Left renal pelvis (tissue), 4 donors: ENCODE measurements at regions not wholly inside any gene's neighbourhood (a gene's known extent, or its start where the extent isn't known, plus 50 kb on each side); places are given as distances from the start of the nearest gene placed in this dataset.

Experiments used
- DNase-seq, 4 donors: peaks; one replicate each; pipeline ENCODE4 v3.0.0-alpha.2; 2013; ENCODE audit warnings: low read depth in 4 of 4, low spot score in 3 of 4

- no peak for DNase-seq
These were observed 60.0 kb downstream of the ING1 start for GRCh38 chr13:110773480-110773879.

DNA sequence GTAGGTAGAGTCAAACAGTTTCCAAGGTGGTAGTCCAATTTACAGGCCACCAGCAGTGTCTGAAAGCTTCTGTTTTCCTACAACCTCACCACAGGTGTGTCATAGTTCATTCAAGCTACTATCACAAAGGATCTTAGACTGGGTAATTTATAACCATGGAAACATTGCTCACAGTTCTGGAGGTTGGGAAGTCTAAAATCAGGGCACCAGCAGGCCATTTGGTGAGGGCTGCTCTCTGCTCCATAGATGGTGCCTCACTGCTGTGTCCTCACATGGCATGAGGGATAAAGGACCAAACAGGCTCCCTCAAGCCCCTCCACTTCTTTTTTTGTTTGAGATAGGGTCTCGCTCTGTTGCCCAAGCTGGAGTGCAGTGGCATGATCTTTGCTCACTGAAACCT is 60.6 kb downstream of the ING1 start:
- no peak for DNase-seq

GRCh38 chr13:110774490-110774889 is 61.0 kb downstream of the ING1 start:
- no peak for DNase-seq

GRCh38 chr13:110775576-110775975 is 62.1 kb downstream of the ING1 start:
- no peak for DNase-seq

DNA sequence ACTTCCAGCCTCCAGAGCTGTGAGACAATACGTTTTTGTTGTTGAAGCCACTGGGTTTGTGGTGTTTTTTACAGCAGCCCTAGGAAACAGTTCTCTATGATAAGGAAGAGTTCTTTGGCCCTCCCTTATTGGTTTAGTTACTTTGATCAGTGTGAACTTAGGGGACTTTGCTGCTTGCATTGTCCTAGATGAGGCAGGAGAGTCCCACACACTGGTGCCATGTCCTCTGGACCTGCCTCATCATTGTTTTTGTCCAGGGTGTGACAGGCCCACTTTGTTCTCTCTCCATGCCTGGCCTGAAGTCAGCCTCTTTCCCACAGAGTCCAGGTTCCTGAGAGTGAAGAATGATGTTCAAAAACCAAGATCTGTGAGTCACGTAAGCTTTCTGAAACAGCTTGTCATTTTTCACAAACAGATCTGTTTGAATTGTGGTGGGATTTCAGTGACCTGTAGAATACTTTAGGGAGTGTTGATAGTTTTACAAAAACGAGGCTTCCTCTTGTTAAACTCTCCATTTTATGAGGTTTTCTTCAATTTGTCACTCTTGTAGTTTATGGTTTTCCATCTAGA is 63.8 kb downstream of the ING1 start:
- no peak for DNase-seq

DNA sequence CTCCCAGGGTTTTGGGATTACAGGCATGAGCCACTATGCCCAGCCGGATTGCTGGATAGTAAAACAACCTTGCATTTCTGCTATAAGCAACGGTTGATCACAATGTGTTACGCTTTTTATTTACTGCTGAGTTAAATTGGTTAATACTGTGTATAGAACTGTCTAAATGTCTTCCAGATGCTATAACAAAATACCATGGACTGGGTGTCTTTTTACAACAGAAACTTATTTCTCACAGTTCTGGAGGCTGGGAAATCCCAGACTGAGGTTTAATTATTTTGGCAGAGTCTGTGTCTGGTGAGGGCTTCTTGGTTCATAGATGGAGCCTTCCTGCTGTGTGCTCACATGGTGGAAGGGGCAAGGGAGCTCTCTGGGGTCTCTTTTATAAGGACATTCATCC is 65.5 kb downstream of the ING1 start:
- DNase-seq, result no peak

- no peak for DNase-seq
These were observed 66.9 kb downstream of the ING1 start for GRCh38 chr13:110780422-110780821.

DNA sequence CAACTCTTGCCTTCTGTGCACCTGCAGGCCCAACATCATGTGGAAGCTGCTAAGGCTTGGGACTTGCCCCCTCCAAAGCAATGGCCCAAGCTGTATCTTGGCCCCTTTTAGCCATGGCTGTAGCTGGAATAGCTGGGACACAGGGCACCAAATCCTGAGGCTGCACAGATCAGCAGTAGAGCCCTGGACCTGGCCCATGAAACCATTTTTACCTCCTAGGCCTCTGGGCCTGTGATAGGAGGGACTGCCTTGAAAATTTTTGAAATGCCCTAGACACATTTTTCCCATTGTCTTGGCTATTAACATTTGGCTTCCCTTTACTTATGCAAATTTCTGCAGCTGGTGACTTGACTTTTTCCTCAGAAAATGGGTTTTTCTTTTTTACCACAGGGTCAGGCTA is 68.7 kb downstream of the ING1 start:
- no peak for DNase-seq

DNA sequence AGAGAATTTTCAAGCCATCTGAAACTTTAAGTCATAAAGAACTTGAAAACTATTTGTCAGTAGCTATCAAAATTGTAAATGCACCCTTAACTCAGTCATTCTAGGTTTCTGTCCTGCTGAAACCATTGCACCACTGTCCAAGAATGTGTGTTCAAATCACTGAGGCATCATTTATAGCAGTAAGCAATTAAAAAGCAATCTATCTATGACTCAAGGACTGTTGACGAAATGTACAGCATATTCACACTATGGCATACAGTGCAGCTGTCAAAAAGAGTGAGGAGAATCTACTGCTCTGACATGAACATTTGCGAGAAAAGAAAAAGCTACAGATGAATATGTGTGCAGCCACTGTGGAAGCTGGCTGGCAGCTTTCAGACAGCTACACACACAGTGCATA is 71.2 kb downstream of the ING1 start:
- DNase-seq, result no peak

DNA sequence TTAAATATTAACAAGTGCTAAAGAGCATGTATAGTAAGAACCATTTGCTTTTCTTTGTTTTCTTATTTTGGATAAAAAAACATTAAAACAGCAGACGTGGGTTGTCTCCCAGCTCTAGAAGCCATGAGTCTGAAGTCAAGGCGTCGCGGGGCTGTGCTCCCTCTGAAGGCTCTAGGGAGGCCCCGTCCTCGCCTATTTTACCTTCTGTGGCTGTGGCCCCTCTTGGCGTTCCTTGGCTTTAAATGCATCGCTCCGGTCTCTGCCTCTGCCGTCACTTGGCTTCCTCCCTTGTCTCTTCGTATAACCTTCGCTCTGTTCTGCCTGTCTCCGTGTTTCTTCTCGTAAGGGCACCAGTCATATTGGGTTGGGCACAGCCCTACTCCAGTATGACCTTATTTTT is 75.3 kb downstream of the ING1 start:
- DNase-seq, result no peak

GRCh38 chr13:110789871-110790270 is 76.4 kb downstream of the ING1 start:
- no peak for DNase-seq

DNA sequence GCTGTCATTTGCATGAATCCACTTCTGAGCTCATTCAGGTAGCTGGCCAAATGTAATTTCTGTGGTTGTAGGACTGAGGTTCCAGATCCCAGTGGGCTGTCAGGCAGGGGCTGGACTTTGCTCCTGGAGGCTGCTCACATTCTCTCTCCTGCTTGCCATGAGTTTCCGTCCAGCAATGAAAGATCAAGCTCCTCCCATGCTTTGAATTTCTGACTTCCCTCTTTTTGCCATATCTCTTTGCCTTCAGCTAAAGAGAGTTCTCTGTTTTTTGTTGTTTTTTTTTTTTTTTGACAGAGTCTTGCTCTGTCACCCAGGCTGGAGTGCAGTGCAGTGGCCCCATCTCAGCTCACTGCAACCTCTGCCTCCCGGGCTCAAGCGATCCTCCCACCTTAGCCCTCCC is 76.9 kb downstream of the ING1 start:
- DNase-seq, result no peak

DNA sequence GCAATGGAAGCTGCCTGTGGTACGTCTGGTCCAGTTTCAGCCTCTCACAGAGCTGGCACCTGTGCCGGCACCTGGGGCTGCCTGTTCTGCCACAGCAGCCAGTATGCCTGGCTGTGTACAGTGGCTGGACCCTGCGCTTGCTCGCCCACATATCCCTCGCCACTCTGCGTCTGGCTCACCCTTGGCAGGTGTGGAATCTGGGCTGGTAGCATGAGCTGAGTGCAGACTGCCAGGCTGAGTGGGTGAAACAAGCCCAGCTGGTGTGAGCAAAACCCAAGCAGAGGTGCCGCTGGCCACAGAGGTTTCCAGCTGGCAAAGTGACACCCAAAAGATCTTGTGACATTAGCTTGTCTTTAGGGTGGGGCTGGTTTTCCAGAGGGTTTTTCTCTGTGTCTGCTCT is 80.7 kb downstream of the ING1 start:
- no peak for DNase-seq

GRCh38 chr13:110797230-110797877 is 83.9 kb downstream of the ING1 start:
- DNase-seq, result no peak

DNA sequence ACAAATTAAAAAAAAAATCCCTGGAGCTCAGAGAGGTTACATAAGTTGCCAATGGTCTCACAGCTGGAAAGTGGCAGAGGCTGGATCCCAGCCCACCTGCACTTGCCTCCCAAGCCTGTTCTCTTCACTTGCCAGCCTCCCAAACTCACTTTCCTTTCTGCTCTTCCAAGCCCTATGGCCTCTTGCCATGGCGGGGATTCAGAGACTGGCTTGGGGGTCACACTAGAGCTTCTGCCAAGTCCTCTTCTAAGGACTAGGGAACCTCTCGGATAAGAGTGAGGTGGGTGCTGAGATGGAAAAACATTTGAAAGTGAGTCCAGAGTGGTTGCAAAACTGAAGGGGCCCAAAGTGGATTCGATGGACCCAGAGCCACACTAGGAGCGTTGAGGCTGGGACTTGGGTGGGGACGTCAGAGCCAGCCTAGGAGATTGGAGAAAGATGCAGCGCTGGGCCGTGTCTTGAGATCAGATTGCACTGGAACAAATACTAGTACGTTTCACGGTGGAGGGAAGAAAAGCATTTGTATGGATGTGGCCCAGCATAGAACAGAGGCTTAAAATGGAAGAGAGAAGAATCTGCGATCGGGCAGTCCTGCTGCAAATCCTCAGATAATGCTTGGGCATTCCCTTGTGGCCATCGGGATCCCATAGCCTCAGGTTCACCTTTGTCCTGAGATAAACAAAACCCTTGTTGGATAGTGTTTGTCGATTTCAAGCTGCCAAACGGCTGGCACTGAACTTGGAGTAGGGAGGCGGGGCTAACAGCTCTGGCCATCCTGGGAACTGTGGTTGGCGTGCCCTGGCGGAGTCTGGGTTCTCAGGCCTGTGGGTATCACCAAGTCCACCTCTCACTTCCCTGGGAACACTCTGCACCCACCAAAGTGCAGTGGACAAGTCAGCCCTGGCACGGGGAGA is 84.8 kb downstream of the ING1 start:
- no peak for DNase-seq

DNA sequence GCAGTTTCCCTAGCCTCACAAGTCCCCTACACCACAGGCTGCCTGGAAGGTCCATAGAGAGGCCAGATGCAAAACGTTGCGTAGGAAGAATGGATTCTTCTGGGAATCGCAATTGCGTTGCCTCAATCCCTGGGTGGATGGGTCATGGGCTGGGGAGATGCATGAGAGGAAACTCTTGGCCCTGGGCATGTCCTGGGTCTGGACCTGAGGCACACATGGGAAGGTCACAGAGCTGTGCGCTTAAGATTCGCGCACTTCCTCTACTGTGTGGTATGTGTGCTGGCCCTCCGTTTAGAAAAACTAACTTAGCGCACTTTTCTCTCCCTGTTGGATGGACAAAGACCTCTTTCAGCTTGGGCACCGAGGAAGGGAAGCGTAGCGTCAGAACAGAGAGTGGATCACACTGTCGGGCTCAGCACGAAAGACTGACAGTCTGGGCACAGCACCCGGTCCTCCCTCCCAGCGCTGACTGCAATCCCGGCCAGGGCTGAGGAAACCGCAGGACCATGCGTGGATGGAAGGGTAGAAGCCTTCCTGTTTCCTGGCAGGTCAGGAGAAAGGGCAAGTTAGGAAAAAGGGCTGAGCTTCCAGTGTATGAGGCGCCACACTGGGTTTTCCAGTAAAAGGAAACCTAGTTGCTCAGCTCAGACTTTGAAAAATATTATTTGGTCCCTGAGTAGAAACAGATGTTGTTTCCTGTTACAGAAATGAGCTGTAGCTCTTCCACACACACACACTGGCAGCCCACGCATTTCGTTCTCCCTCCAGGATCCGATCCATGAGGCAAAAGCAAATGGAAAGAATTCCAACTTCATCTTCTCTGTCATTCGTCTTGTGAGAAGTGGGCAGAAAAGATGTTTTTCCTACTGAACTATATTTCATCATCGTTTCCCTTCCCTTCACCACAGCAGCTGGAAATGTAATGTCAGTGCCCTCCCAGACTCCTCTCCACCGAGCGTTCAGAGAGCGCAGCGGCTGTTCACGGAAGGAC is 86.0 kb downstream of the ING1 start:
- peak in 2 of 4 donors; percentile 45 to 47 for DNase-seq

GRCh38 chr13:110801044-110801443 is 87.5 kb downstream of the ING1 start:
- DNase-seq, result no peak

GRCh38 chr13:110802260-110802659 is 88.8 kb downstream of the ING1 start:
- DNase-seq, result no peak

DNA sequence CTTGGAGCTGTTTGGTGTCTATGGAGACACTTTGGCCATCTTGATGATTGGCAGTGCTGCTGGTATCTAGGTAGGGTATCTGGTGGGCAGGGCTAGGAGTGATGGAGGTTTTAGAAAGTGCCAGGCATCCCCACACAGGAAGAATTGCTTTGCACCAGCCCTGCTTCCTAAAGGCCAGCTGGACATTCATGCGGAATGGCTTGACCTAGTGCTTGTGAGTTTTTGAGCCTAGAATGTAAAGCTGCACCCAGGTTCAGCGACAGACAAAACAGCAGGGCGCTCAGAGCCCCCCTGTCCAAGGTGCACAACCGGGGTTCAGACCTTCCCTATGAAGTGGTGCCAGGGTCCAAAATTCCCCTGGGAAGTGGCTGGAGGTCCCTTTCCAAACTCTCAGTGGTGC is 93.1 kb downstream of the ING1 start:
- no peak for DNase-seq

DNA sequence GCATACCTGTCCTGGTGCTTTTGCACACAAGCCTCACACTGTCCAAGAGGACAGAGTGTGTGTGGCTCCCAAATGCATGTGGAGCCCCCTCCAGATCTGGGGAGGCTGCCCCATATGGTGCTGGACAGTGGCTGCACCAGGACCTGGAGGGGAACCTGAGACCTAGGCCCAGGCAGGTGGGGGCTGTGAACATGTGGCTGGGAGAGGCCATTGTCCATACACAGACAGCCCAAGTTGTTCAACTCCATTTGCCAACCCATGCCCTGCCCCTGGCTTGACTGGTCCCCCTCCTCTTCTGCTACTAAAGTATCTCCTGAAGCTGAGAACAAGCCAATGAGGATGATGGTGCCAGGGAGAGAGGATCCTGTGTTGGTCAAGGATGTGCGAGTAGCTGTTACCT is 94.0 kb downstream of the ING1 start:
- DNase-seq, result no peak

DNA sequence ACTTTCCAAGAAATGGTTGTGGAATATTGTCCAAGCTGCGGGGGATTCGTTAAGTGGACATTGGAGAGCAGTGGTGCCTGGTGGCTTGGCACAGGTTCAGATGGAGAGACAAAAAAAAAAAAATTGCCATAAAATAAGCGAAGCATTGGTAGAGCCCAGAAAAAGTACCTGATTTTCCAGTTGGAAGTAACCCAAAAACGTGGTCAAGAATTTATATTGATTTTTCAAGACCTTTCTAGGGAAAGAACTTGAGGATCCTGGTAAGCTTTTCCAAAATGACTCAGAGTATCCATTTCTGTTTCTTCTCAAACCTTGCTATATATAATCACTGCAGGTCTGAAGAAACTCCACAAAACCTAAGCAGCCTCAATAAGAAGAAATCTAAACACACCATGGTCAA is 94.6 kb downstream of the ING1 start:
- no peak for DNase-seq
